ENCODE measurements at regions not wholly inside any gene's neighbourhood (a gene's known extent, or its start where the extent isn't known, plus 50 kb on each side); places are given as distances from the start of the nearest gene placed in this dataset.

DNA sequence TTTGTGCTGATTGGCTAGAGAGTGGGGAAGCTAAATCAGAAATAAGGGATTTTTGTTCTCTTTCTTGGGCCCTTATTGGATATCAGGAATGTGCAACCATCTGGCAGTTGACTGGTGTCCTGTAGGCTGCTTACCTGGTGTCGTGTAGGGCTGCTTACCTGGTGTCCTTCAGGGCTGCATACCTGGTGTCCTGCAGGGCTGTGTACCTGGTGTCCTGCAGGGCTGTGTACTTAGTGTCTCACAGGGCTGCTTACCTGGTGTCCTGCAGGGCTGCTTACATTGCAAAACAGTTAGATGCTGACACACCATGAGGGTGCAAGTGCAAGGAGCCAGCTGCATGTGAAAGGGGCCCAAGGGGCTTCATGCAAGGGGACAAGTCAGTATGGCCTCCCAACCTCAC lies 249.3 kb downstream of the ICE1 start:
- intact Hi-C loops (cut with micrococcal nuclease): no loop called here
- Mint-ChIP-seq H3K36me3 (no peaks in the 10 kb centered on the region), H3K27ac (no peak overlapping the region), H3K27me3 (ENCODE audit: low read depth in 2 of 2) (peaks cover 0 to 2% of the 10 kb centered on the region in 2 donors), H3K4me3 (no peak overlapping the region), H3K9me3 (no peaks in the 10 kb centered on the region), H3K4me1 (no peaks in the 10 kb centered on the region)
- WGBS (ENCODE audit: insufficient coverage): 43% methylated on average over 1 of the region's 1 CpG
- no peak for DNase-seq
- TF ChIP-seq, protein P1, sequence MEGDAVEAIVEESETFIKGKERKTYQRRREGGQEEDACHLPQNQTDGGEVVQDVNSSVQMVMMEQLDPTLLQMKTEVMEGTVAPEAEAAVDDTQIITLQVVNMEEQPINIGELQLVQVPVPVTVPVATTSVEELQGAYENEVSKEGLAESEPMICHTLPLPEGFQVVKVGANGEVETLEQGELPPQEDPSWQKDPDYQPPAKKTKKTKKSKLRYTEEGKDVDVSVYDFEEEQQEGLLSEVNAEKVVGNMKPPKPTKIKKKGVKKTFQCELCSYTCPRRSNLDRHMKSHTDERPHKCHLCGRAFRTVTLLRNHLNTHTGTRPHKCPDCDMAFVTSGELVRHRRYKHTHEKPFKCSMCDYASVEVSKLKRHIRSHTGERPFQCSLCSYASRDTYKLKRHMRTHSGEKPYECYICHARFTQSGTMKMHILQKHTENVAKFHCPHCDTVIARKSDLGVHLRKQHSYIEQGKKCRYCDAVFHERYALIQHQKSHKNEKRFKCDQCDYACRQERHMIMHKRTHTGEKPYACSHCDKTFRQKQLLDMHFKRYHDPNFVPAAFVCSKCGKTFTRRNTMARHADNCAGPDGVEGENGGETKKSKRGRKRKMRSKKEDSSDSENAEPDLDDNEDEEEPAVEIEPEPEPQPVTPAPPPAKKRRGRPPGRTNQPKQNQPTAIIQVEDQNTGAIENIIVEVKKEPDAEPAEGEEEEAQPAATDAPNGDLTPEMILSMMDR (IDR thresholded peaks at IDR 0.05): no peak
- H3K4me3 ChIP-seq (ENCODE audit: low read length): no peak overlapping the region
- no peak overlapping the region for H3K27ac ChIP-seq (ENCODE audit: low read length)
- H3K36me3 ChIP-seq (ENCODE audit: control insufficient read depth, insufficient read depth, low read length): no peaks in the 10 kb centered on the region
- H3K9me3 ChIP-seq (ENCODE audit: control insufficient read depth, insufficient read depth, low read length): no peaks in the 10 kb centered on the region
- H3K27me3 ChIP-seq (ENCODE audit: control insufficient read depth, insufficient read depth, low read length): no peaks in the 10 kb centered on the region
- H3K4me1 ChIP-seq (ENCODE audit: control insufficient read depth, insufficient read depth, low read length): no peaks in the 10 kb centered on the region
- no peak for ATAC-seq

DNA sequence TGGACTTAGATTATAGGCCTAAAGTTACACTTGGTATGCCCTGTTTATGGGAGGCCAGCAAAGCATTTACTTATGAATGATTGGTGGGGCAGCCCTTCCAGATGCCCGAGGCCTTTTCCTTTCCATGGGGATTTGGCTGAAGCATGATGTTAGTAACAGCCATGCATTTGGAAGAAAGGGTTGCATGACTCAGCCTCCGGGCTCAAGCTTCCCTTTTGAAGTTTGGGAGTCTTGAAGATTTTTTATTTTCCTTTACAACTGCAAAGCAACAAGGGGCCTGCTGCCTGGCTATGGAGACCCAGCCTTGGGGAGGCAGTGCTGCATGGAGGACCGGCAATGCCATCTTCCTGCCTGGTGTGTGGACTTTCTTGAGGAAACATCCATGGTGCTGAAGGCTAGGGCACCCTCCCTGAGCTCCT lies 244.7 kb downstream of the ICE1 start:
- no peak for ATAC-seq
- no peaks in the 10 kb centered on the region for H3K9me3 Mint-ChIP-seq
- H3K36me3 Mint-ChIP-seq: no peaks in the 10 kb centered on the region
- no peaks in the 10 kb centered on the region for H3K36me3 ChIP-seq (ENCODE audit: control insufficient read depth, insufficient read depth, low read length)
- H3K4me3 Mint-ChIP-seq: no peak overlapping the region
- peaks cover 5 to 12% of the 10 kb centered on the region in 2 donors for H3K27me3 Mint-ChIP-seq (ENCODE audit: low read depth in 2 of 2)
- no peaks in the 10 kb centered on the region for H3K4me1 ChIP-seq (ENCODE audit: control insufficient read depth, insufficient read depth, low read length)
- H3K9me3 ChIP-seq (ENCODE audit: control insufficient read depth, insufficient read depth, low read length): no peaks in the 10 kb centered on the region
- TF ChIP-seq, protein P1 (IDR thresholded peaks at IDR 0.05): no peak
- intact Hi-C loops (cut with micrococcal nuclease): no loop called here
- DNase-seq: no peak
- no peak overlapping the region for H3K27ac Mint-ChIP-seq
- no peaks in the 10 kb centered on the region for H3K27me3 ChIP-seq (ENCODE audit: control insufficient read depth, insufficient read depth, low read length)
- no peak overlapping the region for H3K27ac ChIP-seq (ENCODE audit: low read length)
- H3K4me1 Mint-ChIP-seq: no peaks in the 10 kb centered on the region
- H3K4me3 ChIP-seq (ENCODE audit: low read length): no peak overlapping the region
- WGBS (ENCODE audit: insufficient coverage): 64% methylated on average over 2 of the region's 3 CpGs

DNA sequence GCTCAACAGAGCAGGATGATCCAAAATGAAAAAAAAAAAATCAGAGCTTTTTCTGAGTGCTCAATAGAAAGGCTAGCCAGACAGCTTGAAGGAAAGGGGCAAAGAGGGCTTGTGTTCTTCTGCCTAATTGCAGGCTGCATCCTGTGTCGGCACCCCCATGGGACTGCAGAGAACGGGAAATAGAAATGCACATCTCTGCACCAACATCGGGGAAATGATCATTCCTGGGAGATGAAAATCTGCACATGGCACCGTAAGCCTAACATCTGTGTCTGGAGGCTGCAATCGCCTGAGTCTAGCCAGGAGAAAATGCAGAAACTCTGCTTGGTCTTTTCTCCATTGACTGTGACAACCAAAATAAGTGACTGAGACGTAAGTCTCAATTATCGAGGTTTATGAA lies 243.9 kb downstream of the ICE1 start:
- Histone ChIP-seq H3K36me3 (ENCODE audit: control insufficient read depth, insufficient read depth, low read length) (no peaks in the 10 kb centered on the region), H3K4me1 (ENCODE audit: control insufficient read depth, insufficient read depth, low read length) (no peaks in the 10 kb centered on the region), H3K27ac (ENCODE audit: low read length) (no peak overlapping the region), H3K9me3 (ENCODE audit: control insufficient read depth, insufficient read depth, low read length) (no peaks in the 10 kb centered on the region), H3K4me3 (ENCODE audit: low read length) (no peak overlapping the region), H3K27me3 (ENCODE audit: control insufficient read depth, insufficient read depth, low read length) (no peaks in the 10 kb centered on the region)
- DNase-seq (no peak), ATAC-seq (no peak)
- 72% methylated on average over 7 of the region's 7 CpGs for WGBS (ENCODE audit: insufficient coverage)
- TF ChIP-seq, protein P1 (IDR thresholded peaks at IDR 0.05): no peak
- intact Hi-C loops (cut with micrococcal nuclease): no loop called here
- Mint-ChIP-seq H3K4me1 (no peaks in the 10 kb centered on the region), H3K36me3 (no peaks in the 10 kb centered on the region), H3K27me3 (ENCODE audit: low read depth in 2 of 2) (peaks cover 8 to 20% of the 10 kb centered on the region in 2 donors), H3K9me3 (no peaks in the 10 kb centered on the region), H3K4me3 (no peak overlapping the region), H3K27ac (no peak overlapping the region)

DNA sequence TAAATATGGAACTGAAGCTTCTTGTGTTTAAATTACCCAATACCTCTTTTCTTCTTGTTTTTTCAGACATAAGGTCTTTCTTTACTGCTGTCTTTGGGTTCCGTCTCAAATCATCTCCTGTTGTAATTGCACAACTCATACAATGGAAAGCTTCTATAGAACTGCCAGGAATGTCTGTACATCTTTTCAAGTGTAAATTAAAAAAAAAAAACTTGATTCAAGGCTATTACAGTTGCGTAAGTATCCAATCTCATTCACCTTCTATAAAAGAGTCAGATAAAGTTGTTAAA lies 243.5 kb downstream of the ICE1 start:
- TF ChIP-seq, protein P1 (IDR thresholded peaks at IDR 0.05): no peak
- no peak for ATAC-seq
- 100% methylated on average over 2 of the region's 2 CpGs for WGBS (ENCODE audit: insufficient coverage)
- Mint-ChIP-seq H3K4me1 (no peaks in the 10 kb centered on the region), H3K27ac (no peak overlapping the region), H3K27me3 (ENCODE audit: low read depth in 2 of 2) (peaks cover 8 to 24% of the 10 kb centered on the region in 2 donors), H3K4me3 (no peak overlapping the region), H3K36me3 (no peaks in the 10 kb centered on the region), H3K9me3 (no peaks in the 10 kb centered on the region)
- Histone ChIP-seq H3K27me3 (ENCODE audit: control insufficient read depth, insufficient read depth, low read length) (no peaks in the 10 kb centered on the region), H3K27ac (ENCODE audit: low read length) (no peak overlapping the region), H3K9me3 (ENCODE audit: control insufficient read depth, insufficient read depth, low read length) (no peaks in the 10 kb centered on the region), H3K4me1 (ENCODE audit: control insufficient read depth, insufficient read depth, low read length) (no peaks in the 10 kb centered on the region), H3K4me3 (ENCODE audit: low read length) (no peak overlapping the region), H3K36me3 (ENCODE audit: control insufficient read depth, insufficient read depth, low read length) (no peaks in the 10 kb centered on the region)
- intact Hi-C loops (cut with micrococcal nuclease): no loop called here
- no peak for DNase-seq
